ENCODE measurements at regions not wholly inside any gene's neighbourhood (a gene's known extent, or its start where the extent isn't known, plus 50 kb on each side); places are given as distances from the start of the nearest gene placed in this dataset.

DNA sequence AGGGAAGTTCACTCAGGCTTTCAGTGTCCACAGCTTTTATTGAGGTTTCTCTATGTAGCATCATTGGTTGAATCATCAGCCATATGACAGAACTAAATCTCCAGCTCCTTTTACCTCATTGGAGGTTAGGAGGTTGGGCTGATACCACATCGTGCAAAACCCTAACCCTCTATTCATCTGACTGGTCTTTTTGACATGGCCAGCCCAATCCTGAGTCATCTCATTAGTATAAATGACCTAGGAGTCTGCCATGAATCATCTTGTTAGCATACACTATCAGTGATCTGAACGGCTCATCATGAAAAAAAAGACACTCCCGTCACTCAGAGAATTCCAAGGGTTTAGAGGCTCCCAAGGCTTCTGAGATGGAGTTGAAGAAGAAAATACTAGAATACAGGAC lies 669.8 kb upstream of the POT1 start:
- DNase-seq (ENCODE audit: low read depth in 4 of 4, low spot score in 3 of 4), result no peak

DNA sequence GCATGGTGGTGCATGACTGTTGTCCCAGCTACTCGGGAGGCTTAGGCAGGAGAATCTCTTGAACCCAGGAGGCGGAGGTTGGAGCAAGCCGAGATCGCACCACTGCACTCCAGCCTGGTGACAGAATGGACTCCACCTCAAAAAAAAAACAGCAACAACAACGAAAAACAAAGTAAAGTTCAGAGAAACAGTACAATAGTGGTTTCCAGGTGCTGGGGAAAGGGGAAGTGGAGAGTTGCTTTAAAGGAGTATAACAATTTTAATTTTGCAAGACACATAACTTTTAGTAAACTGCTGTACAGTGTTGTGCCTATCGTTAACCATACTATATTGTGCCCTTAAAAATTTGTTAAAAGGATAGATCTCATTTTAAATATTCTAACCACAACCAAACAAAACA lies 662.7 kb upstream of the POT1 start:
- DNase-seq (ENCODE audit: low read depth in 4 of 4, low spot score in 3 of 4), result no peak

DNA sequence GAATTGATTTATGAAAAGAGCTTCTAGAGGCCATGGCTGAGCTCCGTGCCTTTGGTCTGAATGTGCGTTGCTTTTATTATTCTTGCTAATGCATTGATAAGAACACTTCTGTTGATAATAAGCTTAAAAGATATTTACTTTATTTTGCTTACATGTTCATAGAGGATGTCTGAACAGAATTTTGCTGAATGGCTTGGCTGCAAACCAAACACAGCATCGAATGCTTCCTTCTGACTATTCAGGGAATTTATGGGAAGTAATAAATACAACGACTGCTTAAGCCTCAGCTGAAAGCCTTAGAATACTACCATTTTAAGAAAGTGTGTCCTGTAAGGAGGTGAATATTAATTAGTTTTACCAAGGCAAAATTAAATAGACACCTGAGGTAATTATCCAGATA lies 643.5 kb upstream of the POT1 start:
- DNase-seq (ENCODE audit: low read depth in 4 of 4, low spot score in 3 of 4), result peak in 1 of 4 donors; percentile 8

DNA sequence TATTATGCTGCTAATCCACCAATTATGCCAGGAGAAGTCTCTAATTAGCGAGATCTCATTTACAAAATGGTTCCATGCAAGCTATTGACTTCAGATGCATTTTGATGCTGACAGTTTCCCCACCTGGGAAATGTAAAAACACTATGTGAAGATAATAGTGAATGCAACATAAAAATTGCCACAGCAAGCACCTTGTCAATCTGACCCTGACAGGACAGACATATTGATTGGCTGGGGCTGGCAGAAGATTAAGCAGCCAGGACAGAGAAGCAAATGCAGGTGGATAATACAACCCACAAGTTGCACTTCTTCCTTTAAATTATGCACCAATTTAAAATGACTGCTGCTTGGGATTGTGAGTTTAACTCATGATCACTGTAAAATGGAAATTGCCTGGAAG lies 642.8 kb upstream of the POT1 start:
- DNase-seq (ENCODE audit: low read depth in 4 of 4, low spot score in 3 of 4), result no peak

DNA sequence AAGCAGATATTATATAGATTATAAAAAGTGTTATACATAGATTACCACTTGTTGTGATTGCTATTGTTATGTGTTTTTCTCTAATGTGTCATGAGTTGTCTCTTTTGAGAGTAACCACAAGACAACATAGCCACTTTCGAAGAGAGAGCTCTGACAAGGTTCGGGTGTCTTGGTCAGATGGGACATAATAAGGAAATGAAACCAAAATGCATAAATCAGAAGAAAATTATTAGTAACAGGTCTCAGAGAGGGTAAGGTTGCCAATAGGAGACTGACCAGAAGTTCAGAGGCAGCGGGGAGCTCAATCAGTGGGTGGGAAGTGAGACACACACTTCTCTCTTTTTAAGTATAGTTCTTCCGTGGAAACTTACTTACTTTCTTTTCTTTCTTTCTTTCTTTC lies 639.2 kb upstream of the POT1 start:
- no peak for DNase-seq (ENCODE audit: low read depth in 4 of 4, low spot score in 3 of 4)

DNA sequence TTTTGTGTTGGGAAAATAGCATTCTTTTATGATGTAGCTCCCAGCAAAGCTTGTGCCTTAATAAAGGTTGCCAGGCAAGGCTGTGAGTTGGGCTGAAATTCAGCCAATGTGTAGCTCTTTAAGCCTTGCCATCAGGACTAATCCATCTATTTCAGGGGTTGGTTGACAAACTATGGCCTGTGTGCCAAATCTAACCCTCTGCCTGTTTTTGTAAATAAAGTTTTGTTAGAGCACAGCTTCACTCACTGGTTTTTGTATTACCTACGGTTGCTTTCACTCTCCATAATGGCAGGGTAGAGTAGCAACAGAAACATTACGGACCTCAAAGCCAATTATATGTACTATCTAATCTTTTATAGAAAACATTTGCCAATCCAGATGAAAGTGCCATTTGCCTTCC lies 638.1 kb upstream of the POT1 start:
- DNase-seq (ENCODE audit: low read depth in 4 of 4, low spot score in 3 of 4), result no peak

DNA sequence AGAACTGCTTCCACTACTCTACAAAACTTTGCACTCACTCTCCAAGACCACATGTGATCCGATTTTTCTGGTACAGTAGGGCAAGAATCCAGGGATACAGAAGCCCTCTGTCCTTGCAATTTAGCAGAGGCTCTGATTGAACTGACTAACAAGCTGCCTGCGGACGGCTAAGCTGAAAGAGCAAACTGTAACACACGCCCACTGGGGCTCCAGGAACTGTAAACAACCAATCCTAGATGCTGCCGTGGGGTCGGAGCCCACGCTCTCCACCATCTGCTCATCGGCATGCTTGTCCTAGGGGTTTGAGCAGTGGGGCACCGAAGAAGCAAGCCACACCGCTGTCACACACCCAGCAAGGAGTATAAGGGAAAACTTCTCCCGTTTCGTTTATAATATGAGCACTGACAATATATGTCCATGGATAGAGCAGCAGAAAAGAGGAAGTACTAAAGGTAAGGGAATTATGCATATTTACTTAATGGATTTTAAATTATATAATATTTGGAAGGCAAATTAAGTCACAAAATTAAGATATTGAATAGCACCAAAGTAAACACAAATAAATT lies 634.4 kb upstream of the POT1 start:
- no peak for DNase-seq (ENCODE audit: low read depth in 4 of 4, low spot score in 3 of 4)

DNA sequence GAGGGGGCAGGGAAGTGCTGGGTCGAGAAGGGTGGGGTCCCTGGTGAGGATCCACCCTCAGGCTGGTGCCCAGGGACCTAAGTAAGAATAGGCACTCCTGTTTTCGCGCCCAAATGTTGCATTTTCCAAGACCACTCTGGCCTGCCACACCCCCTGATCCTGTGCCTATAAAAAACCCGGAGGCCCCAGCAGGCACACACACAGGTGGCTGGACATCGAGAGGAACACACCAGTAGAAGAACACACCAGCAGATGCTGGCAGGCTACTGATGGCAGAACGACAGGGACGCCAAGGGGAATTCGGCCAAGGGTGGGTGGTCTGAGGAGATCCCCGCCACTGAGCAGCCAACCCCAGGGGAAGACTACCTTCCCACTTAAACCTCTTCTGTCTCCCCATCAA lies 633.9 kb upstream of the POT1 start:
- DNase-seq (ENCODE audit: low read depth in 4 of 4, low spot score in 3 of 4), result no peak

DNA sequence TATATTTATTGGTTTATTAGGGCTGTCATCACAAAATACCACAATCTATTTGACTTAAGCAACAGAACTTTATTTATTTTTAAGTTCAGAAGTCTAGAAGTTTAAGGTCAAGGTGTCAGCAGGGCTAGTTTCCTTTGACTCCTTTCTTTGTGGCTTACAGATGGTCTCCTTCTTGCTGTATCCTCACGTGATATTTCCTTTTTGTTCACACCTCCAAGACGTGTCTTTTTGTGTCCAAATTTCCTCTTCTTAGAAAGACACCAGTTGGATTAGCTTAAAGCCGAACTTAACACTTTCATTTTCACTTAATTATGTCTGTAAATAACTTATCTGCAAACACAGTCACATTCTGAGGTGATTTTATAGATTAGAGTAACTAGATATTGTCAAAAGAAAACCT lies 631.4 kb upstream of the POT1 start:
- no peak for DNase-seq (ENCODE audit: low read depth in 4 of 4, low spot score in 3 of 4)

DNA sequence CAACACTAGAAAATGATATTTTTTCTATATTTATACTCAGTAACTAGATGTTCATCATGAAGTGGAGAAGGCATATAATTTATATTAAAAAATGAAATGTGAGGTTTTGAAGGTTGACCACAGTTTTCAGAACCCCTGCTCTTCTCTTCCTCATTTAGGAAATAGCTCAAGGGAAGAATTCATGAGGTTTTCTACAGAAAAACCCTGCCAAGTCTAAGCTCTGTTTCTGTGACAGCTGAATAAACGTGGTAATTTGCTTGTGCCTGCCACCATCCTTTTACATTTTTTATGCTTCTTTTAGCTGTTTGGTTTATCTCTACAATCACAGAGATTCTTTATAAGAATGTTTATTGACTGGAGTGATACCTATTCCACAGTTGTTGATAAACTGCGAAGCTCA lies 630.3 kb upstream of the POT1 start:
- no peak for DNase-seq (ENCODE audit: low read depth in 4 of 4, low spot score in 3 of 4)

DNA sequence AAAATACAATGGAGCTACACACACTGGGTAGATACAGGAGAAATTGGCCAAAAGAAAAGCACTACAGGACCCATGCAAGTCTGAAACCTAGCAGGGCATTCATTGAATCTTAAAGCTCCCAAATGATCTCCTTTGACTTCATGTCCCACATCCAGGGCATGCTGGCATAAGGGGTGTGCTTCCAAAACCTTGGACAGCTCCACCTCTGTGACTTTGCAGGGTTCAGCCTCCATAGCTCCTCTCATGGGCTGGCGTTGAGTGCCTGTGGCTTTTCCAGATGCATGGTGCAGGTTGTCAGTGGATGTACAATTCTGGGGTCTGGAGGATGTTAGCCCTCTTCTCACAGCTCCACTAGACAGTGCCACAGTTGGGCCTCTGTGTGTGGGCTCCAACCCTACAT lies 626.3 kb upstream of the POT1 start:
- no peak for DNase-seq (ENCODE audit: low read depth in 4 of 4, low spot score in 3 of 4)

DNA sequence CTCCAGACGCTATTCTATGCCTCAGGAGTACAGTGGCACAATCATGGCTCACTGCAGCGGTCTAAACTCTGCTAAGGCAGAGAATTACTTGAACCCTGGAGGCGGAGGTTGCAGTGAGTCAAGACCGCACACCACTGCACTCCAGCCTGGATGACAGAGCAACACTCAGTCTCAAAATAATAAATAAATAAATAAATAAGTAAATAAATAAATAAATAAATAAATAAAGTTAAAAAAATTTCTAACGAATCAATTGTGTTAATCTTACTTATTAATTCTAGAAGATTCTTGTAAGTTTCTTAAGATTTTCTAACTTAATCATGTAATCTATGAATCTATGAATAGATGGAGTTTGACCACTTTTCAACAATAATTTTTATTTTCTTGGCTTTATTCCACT lies 621.4 kb upstream of the POT1 start:
- no peak for DNase-seq (ENCODE audit: low read depth in 4 of 4, low spot score in 3 of 4)

DNA sequence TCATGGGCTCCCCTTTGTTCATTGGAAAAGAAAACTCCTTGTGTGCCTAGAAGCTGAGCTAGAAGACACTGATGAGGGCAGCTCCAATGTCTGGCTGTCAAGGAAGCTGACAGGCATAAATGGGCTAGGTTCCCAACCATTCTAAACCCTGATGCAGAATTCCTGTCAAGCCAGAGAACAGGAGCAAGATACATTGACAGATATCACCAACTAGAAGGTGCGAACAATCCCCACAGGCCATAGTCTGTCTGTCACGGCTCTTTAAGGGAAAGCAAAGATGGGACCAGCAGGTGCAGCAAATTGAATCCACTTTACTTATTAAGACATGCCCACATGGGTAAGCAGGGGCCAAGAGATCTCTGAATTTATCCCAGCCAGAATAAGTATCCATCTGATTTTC lies 617.9 kb upstream of the POT1 start:
- no peak for DNase-seq (ENCODE audit: low read depth in 4 of 4, low spot score in 3 of 4)

DNA sequence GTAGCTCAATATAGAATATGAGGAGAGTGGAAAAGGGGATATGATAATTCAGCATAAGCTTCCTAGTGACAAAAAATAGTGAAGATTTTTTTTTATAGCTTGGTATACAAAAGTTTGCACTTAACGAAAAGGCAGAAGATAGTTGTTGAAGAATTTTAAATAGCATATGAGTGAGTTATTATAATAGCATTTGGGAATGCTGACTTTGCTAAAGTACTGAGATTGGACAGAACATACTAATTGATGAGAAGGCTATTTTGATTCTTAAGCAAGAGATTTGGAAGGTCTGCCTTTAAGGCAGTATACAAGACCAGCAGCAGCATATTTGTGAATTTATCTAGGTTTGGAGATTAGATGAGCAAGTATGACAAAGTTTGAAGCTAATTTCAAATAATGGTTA lies 600.9 kb upstream of the POT1 start:
- no peak for DNase-seq (ENCODE audit: low read depth in 4 of 4, low spot score in 3 of 4)

DNA sequence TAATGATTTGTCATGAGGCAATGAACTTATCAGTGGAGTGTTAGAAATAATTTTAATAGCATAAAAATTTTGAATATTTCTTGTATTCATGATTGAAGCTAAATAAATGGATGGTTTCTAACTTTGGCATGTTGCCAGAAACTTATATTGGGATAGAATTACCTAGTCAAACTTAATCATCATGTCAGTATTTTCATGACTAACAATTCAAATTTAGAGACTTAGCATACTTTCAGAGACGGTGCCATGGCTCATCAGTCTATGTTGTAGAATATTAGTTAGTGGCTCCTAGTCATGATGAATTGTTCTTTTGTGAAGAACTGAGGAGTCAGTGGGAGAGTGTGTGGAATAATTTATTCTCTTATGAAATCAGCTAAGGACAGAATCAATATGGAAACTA lies 599.6 kb upstream of the POT1 start:
- no peak for DNase-seq (ENCODE audit: low read depth in 4 of 4, low spot score in 3 of 4)

DNA sequence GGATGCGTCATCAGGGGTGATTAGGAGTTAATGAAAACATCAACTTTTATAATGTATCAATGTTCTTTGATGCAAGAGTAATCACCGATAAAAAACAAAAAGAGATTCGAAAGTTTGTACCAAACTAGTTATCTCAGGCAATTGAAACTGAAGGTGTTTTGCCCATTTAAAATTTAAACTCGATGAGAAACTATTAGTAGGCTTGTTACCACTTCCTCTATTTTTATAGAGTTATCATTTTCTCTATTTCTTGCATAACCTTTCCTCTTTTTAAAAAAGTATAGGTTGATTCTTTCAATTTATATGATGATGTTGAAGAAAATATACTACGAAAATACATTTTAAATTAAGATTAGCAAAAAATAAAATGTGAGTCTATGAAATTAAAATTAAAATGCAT lies 597.3 kb upstream of the POT1 start:
- no peak for DNase-seq (ENCODE audit: low read depth in 4 of 4, low spot score in 3 of 4)

DNA sequence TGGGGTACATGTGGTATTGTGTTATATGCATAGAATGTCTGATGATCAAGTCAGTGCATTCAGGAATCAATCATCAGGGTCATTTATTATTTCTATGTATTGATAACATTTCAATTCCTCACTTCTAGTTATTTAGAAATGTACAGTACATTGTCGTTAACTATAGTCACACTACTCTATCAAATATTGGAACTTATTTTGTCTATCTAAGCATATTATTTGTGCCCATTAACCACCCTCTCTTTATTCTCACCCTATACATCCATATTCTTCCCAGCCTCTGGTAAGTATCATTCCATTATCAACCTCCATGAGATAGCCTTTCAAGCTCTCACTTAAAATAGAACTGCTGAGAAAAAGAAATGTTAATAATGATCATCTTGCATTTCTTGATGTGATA lies 596.5 kb upstream of the POT1 start:
- DNase-seq (ENCODE audit: low read depth in 4 of 4, low spot score in 3 of 4), result no peak

DNA sequence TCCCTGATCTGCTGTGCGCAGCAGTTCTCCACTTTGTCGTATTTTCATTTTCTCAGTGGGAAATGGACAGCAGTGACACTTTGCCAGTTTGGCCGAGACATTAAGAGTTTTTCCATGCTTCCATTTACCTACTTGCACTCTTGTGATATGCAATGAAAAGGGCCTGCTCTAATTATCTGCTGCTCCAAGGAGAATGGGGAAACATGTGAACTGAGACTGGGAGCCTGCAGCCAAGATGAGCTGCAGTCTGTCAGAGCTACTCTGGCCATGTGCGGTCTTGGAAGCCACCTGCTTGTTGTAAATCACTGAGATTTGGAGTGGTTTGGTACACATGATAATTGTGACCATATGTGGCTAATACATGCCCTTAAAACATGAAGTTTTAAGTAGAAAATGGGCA lies 586.6 kb upstream of the POT1 start:
- no peak for DNase-seq (ENCODE audit: low read depth in 4 of 4, low spot score in 3 of 4)

DNA sequence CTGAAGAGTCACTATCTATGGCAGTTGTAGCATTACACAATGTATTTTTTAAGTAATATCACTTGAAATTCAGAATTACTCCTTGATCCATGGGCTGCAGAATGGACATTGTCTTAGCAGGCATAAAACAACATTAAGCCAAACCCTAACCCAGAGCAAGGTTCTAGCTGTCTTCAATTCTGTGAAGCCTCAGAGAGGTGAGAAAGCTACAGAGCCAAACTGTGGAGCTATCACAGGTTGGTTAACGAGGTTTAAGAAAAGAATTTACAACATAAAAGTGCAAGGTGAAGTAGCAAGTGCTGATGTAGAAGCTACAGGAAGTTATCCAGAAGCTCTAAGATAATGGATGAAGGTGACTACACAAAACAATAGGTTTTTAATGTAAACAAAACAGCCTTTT lies 582.7 kb upstream of the POT1 start:
- DNase-seq (ENCODE audit: low read depth in 4 of 4, low spot score in 3 of 4), result no peak

DNA sequence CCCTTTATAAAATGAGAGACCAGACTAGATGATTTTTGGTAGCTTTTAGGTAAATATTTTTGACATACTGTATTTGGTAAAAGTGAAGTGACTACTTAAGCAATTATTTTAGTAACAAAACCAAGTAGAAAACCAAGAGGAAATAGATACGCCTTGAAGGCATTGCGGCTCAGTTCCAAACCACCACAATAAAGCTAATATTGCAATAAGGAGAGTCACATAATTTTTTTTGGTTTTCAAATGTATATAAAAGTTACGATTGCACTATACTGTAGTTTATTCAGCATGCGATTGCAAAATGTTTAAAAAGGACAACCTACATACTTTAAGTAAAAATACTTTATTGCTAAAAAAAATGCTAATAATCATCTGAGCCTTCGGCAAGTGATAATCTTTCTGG lies 581.7 kb upstream of the POT1 start:
- no peak for DNase-seq (ENCODE audit: low read depth in 4 of 4, low spot score in 3 of 4)

DNA sequence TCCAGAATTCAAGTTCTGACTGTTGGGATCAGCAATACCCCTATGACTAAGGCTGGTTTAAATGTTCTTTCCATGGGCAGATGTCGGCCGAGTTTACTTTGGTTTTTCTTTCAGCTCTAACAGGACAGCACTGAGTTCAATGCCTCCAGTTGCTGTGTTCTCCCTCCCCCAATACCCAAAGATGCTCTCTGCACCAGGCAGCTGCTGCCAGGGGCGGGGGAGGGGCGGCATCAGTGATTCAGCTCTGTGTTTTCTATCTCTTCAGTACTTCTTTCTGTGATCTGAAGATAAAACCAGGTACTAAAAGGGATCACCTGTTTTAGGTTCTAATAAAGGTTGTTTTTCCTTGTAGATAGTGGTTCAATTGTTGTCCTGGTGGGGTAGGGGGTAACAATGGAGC lies 576.7 kb upstream of the POT1 start:
- no peak for DNase-seq (ENCODE audit: low read depth in 4 of 4, low spot score in 3 of 4)

DNA sequence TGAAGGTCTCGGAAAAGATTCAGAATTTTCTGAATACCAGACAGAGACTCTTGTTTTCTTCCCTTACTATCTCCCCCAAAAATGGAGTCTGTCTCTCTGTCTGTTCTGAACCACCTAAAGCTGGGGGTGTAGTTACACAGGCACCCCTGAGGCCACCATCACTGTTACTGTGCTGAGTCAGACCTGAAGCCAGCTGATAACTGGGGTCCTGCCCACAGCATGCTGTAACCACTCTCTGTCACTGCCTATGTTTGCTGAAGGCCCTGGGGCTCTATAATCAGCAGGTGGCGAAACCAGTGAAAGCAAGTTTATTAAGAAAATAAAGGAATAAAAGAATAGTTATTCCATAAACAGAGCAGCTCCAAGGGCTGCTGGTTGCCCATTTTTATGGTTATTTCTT lies 575.2 kb upstream of the POT1 start:
- no peak for DNase-seq (ENCODE audit: low read depth in 4 of 4, low spot score in 3 of 4)

DNA sequence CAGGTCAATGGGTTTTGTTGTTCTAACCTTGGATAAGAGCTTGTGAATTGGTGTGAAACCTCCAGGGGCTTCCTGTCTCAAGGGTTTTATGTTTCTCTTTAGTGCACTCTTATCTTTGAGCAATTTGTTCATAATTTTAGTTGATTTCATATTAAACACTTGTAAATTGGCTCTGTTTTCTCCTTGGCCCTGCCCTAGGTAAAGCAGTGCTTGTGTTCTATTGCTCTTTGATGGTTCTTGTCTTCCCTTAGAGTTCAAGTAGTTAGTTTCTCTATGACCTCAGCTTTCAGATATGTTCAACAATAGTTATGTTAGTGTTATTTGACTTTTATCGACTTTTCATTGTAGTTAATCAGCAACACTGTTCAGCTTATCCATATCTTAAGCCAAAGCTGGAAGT lies 566.4 kb upstream of the POT1 start:
- DNase-seq (ENCODE audit: low read depth in 4 of 4, low spot score in 3 of 4), result no peak

DNA sequence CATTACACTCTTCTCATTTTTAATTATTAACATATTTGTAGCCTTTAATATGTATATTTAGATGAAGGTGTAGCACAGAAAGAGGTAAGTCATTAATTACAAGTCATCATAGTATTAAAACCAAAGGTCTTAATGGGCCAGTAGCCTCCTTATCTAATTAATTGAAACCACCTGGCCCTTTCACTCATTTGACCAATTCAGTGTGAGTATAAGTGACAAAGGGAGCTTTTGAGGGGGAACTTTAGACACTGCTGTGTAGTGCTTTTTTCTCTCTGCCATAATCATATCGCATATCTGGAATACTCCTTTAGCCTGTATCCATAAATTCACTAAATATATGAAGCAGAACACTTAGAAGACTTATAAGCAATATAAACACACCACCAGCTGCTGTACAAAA lies 562.9 kb upstream of the POT1 start:
- DNase-seq (ENCODE audit: low read depth in 4 of 4, low spot score in 3 of 4), result no peak

Measured in left renal pelvis (tissue), 4 donors.